SK-N-MC (cell line): ENCODE measurements at regions not wholly inside any gene's neighbourhood (a gene's known extent, or its start where the extent isn't known, plus 50 kb on each side); places are given as distances from the start of the nearest gene placed in this dataset.

Experiments
- EZH2 ChIP-seq: fragments of 200-600 bp; sonication (generic); IDR thresholded peaks from one replicate; pipeline ENCODE4 v1.6.1; 2017; ENCODE audit warnings: antibody characterized with exemption
- POLR2AphosphoS5 ChIP-seq: IDR thresholded peaks from 2 replicates; pipeline ENCODE4 v1.6.1; 2012; ENCODE audit warnings: mild to moderate bottlenecking, low read depth, low read length, borderline replicate concordance

DNA sequence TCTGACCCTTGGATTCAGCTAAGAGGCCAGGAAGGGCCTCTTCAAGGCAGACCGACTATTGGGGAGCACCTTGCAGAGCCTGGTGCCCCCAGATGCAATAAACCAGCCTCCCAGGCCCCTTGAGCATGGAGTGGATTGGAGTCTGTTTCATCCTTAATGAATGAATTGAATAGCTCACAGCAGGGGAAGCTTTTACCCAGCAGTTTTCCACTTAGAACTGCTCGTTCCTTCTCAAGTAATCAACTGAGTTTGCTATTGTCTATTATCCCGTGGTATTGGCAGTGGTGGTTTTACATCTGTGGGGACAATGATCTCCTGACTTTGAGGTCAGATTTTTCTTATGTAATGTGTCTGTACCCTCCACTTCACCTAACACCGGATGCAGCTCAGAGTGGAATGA lies 197.6 kb downstream of the AACS start:
- TF ChIP-seq EZH2, result no peak
- TF ChIP-seq POLR2AphosphoS5, result no peak
